GM19452 (cell line): ENCODE measurements at regions not wholly inside any gene's neighbourhood (a gene's known extent, or its start where the extent isn't known, plus 50 kb on each side); places are given as distances from the start of the nearest gene placed in this dataset.
"Not testable (repeated sequence)": the region's sequence is repeated elsewhere in the genome, so short reads cannot be mapped to it uniquely, and the experiment has no call there.

Source experiments
- ATAC-seq: cut with Tn5 transposase; IDR thresholded peaks from one replicate; pipeline ENCODE4 v1.9.1; 2021; ENCODE audit not compliant: unreplicated experiment

DNA sequence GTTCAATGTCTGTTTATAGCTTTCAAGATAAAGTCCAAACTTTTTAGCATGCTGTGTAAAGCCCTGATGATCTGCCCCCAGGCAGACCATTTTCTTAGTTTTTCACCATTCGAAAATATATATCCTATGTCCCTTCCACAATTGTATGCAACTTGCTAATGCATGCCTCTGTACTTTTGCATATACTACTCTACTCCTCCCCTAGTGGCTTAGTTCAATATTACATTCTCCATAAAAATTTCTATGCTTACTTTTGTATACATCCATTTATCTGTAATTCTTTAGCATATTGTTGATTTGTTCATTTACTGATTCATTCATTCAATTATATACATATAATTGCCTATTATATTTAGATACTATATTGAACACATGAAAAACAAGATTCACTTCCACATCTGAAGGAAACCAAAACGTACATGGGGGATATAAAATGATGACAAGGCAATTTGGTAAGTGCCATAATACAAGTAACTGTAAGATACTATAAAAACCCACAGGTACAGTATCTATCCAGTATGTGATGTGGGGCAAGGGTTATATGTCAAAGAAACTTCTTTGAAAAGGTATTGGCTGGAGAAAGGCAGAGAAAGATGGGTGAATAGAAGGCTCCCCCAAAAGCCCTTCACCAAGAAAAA lies 902.5 kb downstream of the FAM133A start:
- ATAC-seq = no peak

DNA sequence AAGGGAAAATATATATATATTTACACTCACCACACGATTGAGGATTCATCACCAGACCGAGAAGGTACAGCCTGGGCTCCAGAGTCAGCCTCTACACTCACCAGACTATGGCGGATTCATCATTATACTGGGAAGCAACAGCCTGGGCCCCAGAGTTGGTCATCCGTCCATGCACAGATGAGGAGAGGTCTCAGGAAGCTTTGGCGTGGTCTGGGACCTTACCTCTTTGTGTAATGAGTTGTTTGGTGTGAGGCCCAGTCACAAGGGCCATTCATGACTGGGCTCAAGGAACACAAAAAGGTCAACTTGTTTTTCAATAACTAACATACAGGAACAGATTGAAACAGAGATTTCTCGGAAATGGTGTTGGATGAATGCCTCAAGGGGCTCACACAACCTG lies 926.1 kb downstream of the FAM133A start:
- ATAC-seq = no peak

DNA sequence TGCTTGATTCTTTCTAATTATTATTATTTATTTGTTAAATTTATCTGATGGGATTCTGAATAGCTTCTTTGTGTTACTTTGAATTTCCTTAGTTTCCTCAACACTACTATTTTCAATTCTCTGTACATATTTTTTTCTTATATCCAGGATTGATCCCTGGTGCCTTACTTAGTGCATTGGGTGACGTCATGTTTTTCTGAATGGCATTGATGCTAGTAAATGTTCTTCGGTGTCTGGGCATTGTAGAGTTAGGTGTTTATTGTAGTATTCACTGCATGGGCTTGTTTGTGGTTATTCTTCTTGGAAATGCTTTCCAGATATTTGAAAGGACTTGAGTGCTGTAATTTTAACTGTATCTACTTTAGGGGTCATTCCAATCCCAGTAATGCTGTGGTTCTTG lies 938.1 kb downstream of the FAM133A start:
- ATAC-seq = no peak

DNA sequence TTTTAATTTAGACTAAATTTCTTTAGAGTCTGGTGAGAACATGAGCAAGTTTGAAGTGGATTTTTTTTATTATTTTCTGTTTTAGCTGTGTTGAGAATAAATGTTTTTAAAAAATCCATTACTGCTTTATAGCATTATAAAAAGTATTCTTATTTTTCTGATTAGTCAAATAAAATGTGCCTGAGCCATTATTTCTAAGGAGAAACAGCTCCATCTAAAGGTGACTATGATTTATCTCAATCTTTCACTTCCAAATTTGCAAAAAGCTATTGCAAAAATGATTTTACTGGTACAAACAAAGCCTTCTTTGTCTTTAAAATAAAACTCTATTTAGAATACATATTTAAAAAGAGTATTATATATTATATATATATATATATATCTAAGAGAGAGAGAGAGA lies 959.2 kb downstream of the FAM133A start:
- ATAC-seq = no peak

DNA sequence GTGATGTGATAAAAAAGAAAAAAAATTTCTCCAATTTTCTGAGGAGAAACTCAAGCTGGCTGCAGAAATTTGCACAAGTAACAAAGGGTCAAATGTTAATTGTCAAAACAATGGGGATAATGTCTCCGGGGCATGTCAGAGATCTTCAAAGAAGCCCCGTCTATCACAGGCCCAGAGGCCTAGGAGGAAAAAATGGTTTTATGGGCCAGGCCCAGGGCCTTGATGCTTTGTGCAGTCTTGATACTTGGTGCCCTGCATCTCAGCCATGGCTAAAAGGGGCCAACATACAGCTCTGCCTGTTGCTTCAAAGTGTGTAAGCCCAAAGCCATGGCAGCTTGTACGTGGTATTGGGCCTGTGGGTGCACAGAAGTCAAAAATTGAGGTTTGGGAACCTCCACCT lies 961.0 kb downstream of the FAM133A start:
- ATAC-seq = no peak

DNA sequence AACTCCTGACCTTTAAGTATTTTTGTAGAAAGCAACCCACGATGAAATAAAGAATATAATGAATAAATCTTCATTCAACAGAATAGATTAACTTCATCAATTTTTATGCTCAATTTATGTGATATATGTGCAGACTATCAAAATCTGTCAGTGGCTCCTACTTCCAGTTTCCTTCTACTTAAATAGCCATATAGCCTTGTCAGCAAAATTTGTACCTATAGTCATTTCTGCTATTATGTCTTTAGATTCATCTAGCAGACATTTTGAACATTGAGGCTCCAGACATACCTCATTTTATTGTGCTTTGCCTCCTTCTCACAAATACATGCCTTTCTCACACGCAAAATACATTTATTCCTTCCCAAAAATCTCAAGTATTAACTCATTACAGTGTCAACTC lies 971.7 kb downstream of the FAM133A start:
- ATAC-seq = no peak

DNA sequence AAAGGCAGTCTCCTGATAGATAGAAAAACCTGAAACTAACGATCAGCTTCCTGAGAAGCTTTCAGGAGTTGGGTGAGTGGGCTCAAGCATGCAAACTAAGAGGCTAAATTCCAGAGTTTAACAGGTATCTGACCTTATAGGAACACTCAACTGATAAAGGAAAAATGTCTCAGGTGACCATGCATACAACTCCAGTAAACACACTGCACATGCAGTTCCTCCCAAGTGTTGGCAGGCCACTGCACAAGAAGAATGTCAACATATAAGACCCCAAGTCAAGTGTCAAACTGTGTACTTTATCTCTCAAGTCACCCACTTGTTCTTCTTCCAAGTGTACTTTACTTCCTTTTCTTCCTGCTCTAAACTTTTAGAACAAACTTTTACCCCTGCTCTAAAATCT lies 981.2 kb downstream of the FAM133A start:
- ATAC-seq = no peak

DNA sequence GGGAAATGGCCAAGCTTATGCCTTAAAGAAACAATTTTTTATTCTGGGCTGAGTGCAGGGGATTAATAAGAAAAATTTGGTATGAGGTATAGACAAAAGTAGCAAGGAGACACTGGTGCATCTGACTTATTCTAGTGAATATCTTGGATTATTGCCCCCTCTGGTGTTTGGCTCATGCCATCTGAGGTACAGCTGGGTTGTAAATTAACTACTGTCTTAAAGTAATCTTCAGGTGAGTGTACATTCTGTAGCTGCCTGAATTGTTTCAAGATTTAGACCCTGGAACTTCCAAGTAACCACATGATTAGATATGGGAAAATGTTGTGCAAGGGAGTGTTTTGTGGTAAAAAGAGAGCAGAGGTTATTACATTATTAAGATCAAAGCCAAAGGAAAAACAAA lies 988.7 kb downstream of the FAM133A start:
- ATAC-seq = no peak

DNA sequence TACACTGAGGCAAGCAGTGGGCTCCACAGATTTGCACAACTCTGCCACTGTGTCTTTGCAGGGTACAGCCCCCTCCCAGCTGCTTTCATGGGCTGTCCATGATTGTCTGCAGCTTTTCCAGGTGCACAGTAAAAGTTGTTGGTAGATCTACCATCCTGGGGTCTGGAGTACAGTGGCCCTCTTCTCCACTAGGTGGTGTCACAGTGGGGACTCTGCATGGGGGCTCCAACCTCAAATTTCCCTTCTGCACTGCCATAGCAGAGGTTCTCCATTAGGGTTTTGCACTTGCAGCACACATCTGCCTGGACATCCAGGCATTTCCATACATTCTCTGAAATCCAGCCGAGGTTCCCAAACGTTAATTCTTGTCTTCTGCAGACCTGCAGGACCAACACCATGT lies 1002.3 kb downstream of the FAM133A start:
- ATAC-seq = no peak

DNA sequence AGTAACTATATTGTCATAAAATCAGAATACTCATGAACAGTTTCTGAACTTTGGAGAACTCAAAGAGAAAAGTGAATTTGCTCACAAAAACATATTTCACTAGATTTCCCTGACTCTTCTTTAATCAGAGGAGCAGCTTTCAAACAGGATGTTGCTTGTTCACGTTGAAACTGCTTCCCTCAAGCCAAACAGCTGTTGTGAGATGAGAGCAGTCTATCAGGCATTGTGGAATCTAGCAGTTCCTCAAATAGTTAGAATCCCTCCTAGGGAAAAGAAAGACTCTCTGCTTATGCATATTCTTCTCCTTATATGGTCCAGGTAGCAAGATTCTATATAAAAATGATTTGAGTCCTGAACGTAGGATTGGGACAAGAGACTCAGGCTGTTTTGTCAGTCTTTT lies 1012.1 kb downstream of the FAM133A start:
- ATAC-seq = no peak

DNA sequence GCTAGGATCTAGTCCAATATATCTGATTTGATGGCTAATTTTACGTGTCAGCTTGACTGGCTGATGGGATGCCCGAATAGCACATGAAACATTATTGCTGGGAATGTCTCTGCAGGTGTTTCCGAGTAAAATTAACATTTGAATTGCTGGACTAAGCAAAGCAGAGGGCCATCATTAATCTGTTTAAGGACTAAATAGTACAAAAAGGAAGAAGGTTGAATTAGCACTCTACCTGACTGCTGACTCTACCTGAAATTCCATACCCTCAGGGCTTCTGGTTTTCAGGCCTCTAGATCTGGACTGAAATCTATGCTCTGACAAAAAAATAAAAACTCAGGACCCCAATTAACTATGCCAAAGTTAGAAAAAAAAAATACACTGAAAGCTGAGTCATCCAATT lies 1021.9 kb downstream of the FAM133A start:
- no peak for ATAC-seq

DNA sequence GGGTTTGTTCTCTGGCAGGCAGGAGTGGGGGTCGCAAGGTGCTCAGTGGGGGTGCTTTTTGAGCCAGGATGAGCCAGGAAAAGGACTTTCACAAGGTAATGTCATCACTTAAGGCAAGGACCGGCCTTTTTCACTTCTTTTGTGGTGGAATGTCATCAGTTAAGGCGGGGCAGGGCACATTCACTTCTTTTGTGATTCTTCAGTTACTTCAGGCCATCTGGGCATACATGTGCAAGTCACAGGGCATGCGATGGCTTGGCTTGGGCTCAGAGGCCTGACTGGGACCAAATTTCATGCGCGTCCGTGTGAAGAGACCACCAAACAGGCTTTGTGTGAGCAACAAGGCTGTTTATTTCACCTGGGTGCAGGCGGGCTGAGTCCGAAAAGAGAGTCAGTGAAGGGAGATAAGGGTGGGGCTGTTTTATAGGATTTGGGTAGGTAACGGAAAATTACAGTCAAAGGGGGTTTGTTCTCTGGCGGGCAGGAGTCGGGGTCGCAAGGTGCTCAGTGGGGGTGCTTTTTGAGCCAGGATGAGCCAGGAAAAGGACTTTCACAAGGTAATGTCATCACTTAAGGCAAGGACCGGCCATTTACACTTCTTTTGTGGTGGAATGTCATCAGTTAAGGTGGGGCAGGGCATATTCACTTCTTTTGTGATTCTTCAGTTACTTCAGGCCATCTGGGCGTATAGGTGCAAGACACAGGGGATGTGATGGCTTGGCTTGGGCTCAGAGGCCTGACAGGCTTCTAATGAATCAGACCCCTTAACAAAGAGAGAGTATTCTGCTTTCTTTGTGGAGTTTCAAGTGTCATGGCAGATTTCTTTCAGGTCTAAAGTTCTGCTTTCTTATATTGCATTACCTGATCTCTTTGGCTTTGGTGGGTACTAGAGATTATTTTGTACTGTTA lies 1030.6 kb downstream of the FAM133A start:
- not testable (repeated sequence) for ATAC-seq

DNA sequence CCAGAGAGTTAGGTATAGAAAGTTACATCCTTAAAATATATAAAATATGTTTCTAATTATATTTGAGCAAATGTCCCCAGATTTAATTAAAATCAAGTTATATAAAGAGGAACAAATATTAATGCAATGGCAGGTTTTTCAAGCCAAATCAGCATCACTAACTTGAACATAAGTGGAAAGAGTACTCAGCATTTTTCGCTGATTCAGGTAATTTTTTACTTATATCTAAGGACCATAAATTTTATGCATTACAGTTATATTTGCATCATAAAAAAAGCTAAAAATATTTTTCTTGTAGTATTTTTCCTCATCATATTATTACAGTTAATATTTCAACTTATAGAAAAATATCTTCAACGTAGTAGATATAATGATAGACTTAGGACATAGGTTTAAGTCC lies 1047.4 kb downstream of the FAM133A start:
- ATAC-seq = no peak

DNA sequence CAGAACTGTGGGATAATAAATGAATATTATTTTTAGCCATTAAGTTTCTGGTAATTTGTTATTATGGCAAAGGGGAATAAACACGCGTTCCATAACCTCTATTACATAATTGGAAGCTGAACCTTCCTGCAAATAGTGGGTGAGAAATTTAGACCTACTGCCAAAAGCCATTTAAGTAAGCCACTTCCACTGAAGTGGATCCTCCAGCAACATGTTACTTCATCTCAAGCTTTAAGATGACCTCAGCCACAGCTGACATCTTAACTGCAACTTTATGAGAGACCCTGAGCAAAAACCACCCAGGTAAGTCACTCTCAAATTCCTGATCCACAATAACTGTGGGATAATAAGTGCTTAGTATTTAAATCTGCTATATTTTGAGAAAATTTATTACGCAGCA lies 1048.6 kb downstream of the FAM133A start:
- ATAC-seq = no peak

DNA sequence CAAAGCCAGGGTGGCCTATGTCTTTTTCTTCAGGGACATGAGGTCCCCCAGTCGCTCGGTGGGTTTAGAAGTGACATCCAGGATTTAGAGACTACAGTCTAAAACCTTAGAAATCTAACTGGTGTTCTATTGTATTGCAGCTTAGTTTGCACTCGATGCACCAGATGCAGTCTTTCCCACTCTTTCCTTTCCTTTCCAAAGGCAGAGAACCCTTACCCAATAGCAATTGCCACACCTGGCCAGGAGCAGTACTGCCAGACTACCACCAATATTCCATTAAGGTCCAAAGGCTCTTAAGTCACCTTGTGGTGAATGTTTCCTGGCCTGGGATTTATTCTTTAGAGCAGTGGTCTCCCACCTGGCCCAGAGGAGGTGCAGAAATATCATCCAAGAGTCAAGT lies 1068.8 kb downstream of the FAM133A start:
- ATAC-seq = no peak

DNA sequence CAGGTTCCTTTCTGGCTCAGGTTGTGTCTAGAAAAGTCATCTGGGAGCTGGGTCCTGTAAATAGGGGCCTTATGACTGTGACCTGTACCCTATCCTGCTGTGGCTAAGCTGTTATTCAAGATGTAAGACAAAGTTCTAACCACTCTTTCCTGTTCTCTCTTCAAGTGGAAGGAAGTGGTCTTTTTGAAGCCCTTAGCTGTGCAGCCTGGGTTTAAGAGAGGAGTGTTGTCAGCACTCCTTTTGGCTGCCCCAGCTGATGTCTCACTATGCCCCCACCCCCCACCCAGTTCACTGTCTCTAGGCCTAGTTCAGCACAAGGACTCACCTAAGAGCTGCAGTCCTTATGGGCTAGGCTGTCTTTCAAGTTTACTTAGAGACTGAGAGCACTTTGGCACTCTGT lies 1069.5 kb downstream of the FAM133A start:
- ATAC-seq = no peak

DNA sequence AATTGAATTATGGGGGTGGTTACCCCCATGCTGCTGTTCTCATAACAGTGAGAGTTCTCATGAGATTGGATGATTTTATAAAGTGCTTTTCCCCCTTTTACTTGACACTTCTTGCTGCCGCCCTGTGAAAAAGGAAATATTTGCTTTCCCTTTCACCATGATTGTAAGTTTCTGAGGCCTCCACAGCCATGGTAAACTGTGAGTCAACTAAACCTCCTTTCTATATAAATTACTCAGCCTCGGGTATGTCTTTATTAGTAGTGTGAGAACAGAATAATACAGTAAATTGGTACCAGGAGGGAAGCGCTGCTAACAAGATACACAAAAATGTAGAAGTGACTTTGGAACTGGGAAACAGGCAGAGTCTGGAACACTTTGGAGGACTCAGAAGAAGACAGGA lies 1070.8 kb downstream of the FAM133A start:
- no peak for ATAC-seq

DNA sequence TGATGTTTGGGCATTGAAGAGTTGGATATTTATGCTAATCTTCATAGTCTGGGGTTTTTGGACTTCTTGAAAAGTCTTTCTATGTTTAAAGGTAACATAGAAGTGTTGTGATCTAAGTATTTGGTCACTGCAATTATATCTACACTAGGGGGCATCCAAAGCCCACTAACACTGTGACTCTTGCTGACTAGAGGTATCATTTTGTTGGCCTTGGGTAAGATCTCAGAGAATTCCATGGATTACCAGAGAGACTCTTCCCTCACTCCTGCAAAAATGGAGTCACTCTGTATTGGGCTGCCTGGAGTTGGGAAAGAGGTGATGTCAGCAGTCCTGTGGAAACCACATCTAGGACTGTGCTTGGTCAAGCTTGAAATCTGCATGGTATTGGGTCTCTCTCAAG lies 1077.6 kb downstream of the FAM133A start:
- no peak for ATAC-seq

DNA sequence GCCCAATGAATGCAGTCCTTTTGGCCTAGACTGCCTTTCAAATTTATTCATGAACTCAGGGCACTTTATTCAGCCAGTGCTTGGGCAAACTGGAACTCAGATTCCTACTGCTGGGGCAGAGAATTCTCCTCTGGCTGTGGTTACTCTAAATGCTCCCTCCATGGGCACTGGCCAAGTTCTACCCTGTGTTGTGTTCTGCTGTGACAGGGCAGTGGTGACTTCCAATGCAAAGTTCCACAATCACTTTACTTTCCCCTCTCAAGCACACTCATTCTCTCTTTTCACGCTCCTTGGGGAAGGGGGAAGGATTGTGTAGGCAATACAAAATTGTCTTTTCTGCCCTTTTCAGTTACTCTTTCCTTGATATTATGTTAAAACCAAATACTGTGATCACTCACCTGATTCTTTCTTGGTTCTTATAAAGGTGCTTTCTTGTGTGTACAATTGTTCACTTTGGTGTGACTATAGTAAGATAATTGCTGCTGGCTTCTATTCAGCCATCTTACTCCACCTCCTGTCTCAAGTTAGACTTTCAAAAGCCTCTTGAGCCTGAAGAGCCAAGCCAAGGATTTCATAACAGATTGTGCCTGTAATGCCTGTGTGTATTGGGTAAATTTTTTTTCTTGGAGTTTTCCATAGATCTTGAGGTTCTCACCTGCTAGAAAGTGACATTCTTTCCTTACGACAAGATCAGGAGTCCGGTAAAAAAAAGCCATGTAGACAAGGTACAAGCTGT lies 1078.6 kb downstream of the FAM133A start:
- no peak for ATAC-seq

DNA sequence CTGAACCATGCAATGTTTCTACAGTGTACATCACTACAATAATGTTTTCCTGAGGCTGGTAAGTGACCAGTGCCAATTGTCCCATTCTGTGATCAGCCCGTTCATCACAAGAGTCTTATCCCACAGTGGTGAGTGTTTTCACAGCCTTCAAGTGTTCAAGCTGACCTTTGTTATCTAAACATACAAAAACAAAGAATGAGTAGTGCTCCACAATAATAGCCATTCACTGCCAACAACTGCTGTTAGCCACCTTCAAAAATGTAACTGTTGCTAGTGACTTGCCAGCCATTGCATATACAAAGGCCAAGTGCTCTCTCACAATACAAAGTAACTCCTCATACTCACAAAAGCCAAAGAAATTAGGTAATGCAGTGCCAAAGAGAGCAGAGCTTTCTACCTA lies 1084.1 kb downstream of the FAM133A start:
- ATAC-seq = no peak

DNA sequence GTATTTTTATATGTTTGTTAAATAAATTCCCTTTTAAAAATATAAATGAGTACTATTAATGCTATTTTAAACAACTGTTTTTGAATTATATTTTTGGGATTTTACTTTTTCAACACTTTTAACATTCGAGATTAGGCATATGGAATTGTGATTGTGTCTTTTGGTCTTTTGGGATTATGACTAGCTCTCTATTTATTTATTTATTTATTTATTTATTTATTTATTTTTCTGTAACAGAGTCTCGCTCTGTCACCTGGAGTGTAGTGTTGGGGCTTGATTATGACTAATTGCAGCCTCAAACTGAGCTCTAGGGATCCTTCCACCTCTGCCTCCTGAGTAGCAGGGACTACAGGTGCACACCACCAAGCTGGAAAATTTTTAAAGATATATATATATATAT lies 1101.6 kb downstream of the FAM133A start:
- ATAC-seq = no peak

DNA sequence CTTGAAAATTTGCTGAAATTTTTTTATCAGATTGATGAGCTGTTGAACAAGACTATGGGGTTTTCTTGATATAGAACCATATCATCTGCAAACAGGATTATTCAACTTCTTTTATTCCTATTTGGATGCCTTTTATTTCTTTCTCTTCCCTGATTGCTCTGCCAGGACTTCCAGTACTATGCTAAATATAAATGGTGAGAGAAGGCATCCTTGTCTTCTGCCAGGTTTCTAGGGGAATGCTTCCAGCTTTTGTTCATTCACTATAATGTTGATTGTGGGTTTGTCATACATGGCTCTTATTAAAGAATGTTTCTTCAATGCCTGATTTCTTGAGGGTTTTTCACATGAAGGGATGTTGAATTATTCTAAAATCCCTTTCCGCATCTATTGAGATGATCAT lies 1139.5 kb downstream of the FAM133A start:
- no peak for ATAC-seq
